Daoy (cell line): ENCODE measurements at regions not wholly inside any gene's neighbourhood (a gene's known extent, or its start where the extent isn't known, plus 50 kb on each side); places are given as distances from the start of the nearest gene placed in this dataset.
A peak's percentile ranks its signal among the peaks of the same experiment; 100 is the strongest.

Experiments
- DNase-seq: peaks from one replicate; pipeline ENCODE4 v3.0.0-alpha.2; 2015; ENCODE audit warnings: low read depth

DNA sequence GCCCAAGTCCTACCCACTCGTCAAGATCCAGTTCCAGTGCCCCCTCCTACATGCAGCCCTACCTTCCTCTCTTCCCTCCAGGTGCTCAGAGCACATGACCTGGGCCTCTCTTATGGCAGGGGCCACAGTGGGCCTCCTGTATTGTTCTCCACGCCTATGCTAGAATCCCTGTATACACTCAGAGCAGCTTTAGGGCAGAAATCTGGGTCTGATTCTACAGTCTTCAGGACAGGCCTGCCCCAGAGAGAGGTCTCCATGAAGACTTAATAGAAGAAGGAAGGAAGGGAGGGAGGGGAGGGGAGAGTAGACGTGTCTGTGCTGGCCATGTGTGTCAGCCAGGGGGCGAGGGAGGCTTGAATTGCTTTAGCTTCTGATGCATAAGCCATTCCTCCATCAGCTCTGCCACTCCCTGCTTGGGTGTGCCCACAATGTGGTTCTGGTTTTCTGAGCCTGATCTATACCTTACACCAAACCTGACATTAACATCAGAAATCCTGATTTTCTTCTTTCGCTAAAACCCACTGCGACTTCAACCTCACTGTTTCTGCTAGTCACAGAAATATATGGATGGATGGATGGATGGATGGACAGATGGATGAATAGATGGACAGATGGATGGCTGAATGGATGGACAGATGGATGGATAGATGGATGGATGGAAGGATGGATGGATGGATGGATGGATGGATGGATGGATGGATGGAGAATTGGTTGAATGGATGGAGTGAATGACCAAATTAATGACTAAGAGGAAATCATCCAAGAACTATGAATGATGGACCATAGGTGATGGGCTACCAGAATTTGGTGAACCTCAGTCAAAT, 56.6 kb upstream of the PRDM11 start:
- no peak for DNase-seq

DNA sequence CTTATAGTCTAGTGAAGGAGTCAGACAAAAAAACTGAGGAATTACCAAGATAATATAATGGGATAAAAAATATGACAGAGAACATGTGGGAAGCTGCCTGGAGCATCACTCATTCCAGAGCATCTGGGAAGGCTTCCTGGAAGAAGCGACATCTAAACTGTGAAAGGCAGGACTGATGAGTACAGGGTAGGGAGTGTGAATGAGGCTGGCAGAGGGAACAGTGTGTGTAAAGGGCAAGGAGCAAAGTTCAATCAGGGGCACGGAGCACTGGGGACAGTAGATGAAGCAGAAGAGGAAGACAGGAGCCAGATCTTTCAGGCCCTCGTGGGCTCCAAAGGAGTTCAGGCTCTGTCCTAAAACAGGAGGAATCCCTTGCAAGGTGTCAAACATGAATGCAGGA, 55.8 kb upstream of the PRDM11 start:
- DNase-seq: no peak

DNA sequence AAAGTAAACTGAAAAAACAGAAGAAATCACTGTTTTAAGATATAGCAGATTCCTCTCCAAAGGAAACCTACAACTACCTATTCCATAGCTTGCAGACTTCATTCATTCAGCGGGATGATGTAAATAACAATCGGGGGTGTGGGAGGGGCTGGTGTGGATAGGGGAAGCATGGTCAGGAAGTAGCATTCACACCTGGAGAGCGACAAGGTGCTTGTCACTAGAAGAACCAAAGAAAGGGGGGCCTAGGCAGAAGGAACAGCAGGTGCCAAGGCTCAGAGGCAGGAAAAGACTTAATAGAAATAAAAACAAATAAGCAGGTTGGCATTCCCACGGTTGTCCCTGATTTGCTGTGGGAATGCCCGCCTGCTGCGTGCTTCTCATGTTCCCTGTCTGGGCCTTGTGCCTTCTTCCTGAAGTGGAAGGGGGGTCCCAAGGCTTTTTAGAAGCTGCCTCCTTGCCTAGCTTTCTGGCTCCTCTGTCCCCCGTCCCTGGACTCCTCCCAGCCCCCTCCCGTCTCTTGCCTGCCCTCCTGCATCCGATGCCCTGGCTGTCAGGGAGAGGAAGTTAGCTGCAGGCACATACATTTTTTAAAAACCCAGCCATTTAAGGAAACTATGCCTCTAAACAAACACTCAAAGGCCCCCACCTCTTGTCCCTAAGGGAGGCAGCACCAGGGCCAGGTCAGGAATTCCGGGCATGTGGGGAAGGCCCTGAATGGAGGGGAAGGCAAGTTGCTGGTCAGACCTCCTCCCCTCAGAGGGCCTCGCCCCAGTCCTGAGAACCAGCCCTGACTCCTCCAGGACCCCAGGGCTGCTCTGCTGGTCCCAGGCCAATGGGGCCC, 54.7 kb upstream of the PRDM11 start:
- no peak for DNase-seq

DNA sequence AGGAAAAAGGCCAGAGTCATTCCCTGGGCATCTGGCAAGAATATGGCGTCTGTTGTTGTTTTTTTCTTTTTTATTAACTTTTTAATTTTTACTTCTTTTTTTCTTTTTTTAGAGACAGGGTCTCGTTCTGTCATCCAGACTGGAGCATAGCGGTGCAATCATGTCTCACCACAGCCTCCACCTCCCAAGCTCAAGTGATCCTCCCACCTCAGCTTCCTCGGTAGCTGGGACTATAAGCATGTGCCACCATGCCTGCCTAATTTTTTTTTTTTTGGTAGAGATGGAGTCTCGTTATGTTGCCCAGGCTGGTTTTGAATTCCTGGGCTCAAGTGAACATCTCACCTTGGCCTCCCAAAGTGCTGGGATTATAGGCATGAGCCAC, 54.0 kb upstream of the PRDM11 start:
- no peak for DNase-seq

DNA sequence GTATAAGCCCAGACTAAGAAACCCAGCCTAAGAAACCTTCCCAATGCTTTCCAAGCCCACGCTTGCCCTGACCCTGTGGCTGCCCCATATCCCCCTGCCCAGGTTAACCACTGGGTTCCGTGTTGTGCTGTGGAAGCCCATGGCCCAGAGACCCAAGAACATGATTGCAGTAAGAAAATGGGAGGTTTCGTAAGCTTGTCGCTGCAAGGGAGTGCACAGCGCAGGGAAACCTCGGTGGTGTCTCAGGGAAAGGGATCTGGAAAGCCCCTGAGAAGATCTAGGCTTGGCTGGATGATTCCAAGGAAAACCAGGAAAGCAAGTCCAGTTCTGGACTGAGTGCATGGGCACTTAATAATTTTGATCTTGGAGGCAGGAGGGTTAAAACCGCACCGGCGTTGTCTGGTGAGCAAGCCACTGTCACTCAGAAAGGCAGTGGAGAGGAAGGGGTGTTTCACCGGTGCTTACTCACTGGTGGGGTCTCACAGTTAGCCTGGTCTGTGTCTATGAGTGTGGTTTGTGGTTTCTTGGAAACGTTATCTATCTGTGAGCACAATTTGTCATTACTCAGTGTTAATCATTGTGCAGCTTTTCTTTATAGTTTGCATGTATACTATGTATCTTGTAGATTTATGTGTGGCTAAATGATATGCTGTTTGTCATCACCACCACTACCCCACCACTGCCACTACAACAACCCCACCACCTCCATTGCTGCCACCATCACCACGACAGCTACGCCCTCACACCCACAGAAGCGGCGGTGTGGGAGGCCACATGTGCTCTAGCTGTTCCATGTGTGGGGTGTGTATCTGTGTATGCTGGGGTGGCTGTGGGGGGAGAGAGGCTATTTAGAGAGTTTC, 53.3 kb upstream of the PRDM11 start:
- peak; percentile 87 for DNase-seq

DNA sequence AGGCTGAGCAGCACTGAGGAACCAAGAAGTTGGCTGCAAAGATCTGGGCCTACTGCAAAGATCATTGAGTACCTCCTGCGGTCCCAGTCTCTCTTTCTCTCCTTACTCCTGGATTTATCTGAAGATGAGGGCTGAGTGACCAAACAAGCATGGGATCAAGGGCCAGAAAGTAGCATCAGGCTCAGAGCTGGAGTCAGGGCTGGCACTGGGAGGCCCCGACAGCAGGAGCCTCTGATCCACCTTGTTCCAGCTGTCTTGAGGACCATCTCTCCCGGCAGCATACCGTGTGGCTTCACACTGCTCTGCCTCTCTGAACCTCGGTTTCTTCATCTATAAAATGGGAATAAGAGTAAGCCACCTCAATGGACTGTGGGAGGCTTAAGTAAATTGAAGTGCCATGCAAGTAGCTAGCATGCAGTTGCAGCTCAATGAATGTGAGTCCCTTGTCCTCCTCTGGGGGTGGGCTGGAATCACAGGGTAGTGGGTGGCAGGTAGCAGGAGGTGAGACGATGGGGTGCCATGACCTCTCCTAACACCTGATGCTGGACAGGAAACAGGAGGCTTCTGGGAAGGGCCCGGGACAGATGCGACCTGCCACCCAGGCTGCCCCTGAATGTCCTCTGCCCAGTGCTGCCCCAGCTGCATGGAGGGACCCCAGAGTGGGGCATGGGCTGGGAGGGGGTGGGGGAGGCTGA, 52.5 kb upstream of the PRDM11 start:
- DNase-seq: no peak

DNA sequence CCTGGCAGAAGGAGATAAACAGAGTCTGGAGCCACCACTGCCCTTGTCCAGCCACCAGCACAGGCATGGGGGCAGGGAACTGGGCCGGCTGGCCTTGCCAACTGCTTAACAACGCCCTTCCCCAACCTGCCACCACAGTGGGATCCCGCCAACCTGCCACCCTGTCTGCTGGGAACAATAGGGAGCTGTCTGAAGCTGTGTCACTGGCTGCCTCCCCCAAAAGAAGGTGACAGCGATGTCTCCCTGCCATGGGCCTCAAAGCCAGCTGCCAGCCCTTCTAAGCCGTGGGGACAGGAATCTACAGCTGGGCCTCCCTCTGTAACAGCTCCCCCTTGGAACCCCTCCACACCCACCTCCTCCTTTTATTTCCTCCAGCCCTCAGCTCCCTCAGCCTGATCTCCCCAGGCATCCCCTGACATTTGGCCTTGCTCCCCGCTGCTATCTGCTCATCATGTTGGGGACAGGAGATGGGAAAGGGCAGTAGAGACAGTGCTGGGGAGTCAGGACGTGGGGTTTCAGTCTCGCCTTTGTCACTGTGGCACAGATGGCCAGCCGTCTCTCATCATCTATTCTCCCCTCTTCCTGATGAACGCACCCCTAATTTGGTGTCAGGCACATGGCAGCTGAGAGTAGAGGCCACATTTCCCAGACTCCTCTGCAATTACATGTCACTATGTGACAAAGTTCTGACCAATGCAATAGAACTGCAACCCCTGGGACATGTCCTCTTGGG, 51.3 kb upstream of the PRDM11 start:
- DNase-seq: no peak

DNA sequence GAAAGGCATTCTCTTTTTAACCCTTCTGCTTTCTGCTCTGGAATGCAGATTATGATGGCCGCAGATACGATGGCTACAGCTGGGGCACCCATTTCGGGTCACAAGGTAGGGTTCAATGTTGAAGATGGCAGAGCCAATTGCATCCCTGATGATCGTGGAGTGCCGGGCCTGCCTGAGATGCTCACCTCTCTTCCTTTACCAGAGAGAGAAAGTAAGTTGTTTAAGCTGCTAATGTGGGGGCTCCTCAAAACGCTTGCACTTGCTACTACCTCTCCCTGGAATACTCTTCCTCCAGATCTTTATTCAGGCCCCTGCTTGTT, 50.8 kb upstream of the PRDM11 start:
- DNase-seq: no peak

DNA sequence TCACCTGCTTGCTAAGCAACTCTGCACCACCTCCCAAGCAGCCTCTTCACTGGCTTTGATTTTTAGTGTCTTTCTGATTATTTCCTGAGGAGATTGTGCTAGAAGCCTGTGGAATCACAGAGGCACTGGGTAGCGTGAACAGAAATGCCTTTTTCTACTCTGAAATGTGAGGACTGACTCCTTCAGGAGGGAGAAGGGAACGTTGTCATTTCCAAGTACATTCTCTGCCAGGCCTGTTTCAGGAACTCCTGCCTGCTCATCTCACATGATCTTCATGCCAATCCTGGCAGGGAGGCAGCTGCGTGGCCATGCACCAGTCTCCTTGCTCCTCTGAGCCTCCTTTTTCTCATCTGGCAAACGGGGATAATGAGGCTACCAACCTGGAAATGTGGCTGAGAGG, 49.8 kb upstream of the PRDM11 start:
- no peak for DNase-seq
